ENCODE measurements at regions not wholly inside any gene's neighbourhood (a gene's known extent, or its start where the extent isn't known, plus 50 kb on each side); places are given as distances from the start of the nearest gene placed in this dataset.

DNA sequence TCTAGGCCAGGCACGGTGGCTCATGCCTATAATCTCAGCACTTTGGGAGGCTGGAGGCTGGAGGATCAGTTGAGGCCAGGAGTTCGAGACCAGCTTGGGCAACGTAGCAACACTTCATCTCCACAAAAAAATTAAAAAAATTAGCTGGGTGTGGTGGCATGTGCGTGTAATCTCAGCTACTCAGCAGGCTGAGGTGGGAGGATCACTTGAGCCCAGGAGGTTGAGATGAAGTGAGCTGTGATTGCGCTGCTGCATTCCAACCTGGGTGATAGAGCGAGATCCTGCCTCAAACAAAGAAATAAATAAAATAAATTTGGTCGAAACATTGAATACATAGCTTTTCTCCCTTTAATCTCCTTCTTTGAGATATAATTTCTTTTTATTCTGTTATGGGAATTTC, 80.6 kb upstream of the ITGB1 start:
- Histone ChIP-seq H3K36me3 (ENCODE audit: control insufficient read depth, insufficient read depth, low read length) (no peaks in the 10 kb centered on the region), H3K4me3 (ENCODE audit: low read depth, low read length) (no peak overlapping the region), H3K27me3 (ENCODE audit: control insufficient read depth, insufficient read depth, low read length) (no peaks in the 10 kb centered on the region)
- DNase-seq (ENCODE audit: low read depth) (no peak), FAIRE-seq (no peak)
- TF ChIP-seq, protein P1, sequence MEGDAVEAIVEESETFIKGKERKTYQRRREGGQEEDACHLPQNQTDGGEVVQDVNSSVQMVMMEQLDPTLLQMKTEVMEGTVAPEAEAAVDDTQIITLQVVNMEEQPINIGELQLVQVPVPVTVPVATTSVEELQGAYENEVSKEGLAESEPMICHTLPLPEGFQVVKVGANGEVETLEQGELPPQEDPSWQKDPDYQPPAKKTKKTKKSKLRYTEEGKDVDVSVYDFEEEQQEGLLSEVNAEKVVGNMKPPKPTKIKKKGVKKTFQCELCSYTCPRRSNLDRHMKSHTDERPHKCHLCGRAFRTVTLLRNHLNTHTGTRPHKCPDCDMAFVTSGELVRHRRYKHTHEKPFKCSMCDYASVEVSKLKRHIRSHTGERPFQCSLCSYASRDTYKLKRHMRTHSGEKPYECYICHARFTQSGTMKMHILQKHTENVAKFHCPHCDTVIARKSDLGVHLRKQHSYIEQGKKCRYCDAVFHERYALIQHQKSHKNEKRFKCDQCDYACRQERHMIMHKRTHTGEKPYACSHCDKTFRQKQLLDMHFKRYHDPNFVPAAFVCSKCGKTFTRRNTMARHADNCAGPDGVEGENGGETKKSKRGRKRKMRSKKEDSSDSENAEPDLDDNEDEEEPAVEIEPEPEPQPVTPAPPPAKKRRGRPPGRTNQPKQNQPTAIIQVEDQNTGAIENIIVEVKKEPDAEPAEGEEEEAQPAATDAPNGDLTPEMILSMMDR (IDR thresholded peaks at IDR 0.05; ENCODE audit: insufficient read depth, low read length, severe bottlenecking), result no peak

DNA sequence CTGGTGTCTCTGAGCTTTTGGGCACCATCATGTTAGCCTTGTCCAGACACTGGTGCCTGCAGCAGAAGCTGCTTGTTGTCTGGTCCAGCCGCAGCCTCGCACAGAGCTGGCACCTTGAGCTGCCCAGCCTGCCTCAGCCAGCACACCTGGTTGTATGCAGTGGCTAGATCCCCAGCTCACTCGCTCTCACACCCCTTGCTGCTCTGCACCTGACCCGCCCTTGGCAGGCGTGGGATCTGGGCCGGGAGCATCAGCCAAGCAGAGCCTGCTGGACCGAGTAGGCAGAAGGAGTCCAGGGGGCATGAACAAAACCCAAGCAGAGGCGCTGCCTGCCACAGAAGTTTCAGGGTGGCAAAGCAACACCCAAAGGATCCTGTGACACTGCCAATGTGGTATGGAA, 79.7 kb upstream of the ITGB1 start:
- TF ChIP-seq, protein P1 (IDR thresholded peaks at IDR 0.05; ENCODE audit: insufficient read depth, low read length, severe bottlenecking), result no peak
- H3K4me3 ChIP-seq (ENCODE audit: low read depth, low read length), result no peak overlapping the region
- H3K27me3 ChIP-seq (ENCODE audit: control insufficient read depth, insufficient read depth, low read length), result no peaks in the 10 kb centered on the region
- no peaks in the 10 kb centered on the region for H3K36me3 ChIP-seq (ENCODE audit: control insufficient read depth, insufficient read depth, low read length)
- FAIRE-seq (no peak), DNase-seq (ENCODE audit: low read depth) (no peak)

DNA sequence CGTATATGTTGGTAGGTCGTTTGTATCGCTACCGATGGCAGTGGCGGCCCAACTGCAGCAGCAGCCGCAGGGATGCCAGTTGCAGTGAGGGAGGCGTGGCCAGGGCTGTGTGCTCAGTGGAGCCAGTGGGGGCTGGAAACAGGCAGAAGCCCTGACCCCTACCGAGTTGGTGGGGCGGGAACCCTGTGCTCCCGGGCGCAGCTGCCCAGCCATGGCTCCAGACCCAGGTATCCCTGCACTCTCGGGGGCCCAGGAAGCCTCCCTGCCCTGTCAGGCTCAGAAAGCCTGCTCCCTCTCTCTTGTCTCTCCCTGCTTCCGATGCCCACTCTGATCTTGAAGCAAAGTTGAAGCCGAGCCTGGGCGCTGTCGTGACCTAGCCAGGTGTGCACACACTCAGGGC, 78.6 kb upstream of the ITGB1 start:
- Histone ChIP-seq H3K4me3 (ENCODE audit: low read depth, low read length) (no peak overlapping the region), H3K27me3 (ENCODE audit: control insufficient read depth, insufficient read depth, low read length) (no peaks in the 10 kb centered on the region), H3K36me3 (ENCODE audit: control insufficient read depth, insufficient read depth, low read length) (no peaks in the 10 kb centered on the region)
- DNase-seq (ENCODE audit: low read depth), result no peak
- FAIRE-seq, result no peak
- TF ChIP-seq, protein P1 (IDR thresholded peaks at IDR 0.05; ENCODE audit: insufficient read depth, low read length, severe bottlenecking), result no peak

DNA sequence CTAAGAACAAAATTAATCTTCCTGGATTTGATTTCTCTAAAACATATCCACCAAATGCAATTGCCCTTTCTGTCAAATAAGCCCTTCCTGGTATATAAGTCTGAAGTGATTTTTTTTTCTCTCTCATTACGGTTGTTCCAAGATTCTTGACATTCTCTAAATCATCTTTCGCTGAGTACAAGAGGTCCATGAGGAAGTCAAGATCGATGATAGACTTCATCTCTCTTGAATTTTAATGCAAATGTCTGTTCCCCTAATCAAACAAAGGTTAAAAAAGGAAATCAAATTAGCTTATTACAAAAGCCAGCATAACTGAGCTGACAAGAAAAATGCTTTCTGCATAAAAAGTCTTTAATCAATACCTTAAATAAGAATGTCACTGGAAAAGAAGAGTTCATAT, 77.4 kb upstream of the ITGB1 start:
- TF ChIP-seq, protein P1 (IDR thresholded peaks at IDR 0.05; ENCODE audit: insufficient read depth, low read length, severe bottlenecking), result no peak
- no peak for FAIRE-seq
- no peak for DNase-seq (ENCODE audit: low read depth)
- no peaks in the 10 kb centered on the region for H3K36me3 ChIP-seq (ENCODE audit: control insufficient read depth, insufficient read depth, low read length)
- H3K4me3 ChIP-seq (ENCODE audit: low read depth, low read length), result no peak overlapping the region
- H3K27me3 ChIP-seq (ENCODE audit: control insufficient read depth, insufficient read depth, low read length), result no peaks in the 10 kb centered on the region

DNA sequence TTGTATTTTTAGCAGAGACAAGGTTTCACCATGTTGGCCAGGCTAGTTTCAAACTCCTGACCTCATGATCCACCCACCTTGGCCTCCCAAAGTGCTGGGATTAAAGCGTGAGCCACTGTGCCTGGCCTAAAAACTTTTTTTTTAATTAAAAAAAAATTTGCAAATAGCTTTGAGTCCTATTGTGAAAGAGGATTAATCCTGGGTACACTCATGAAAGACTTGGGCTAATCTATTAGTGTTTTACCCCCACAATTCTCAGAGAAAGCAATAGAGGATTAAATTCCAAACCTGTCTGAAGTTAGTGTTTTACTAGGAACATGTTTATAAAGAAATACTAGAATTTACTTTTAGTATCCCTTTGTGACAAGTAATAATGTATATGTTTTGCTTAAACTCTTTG, 76.9 kb upstream of the ITGB1 start:
- Histone ChIP-seq H3K36me3 (ENCODE audit: control insufficient read depth, insufficient read depth, low read length) (no peaks in the 10 kb centered on the region), H3K27me3 (ENCODE audit: control insufficient read depth, insufficient read depth, low read length) (no peaks in the 10 kb centered on the region), H3K4me3 (ENCODE audit: low read depth, low read length) (no peak overlapping the region)
- DNase-seq (ENCODE audit: low read depth) (no peak), FAIRE-seq (no peak)
- TF ChIP-seq, protein P1 (IDR thresholded peaks at IDR 0.05; ENCODE audit: insufficient read depth, low read length, severe bottlenecking), result no peak

DNA sequence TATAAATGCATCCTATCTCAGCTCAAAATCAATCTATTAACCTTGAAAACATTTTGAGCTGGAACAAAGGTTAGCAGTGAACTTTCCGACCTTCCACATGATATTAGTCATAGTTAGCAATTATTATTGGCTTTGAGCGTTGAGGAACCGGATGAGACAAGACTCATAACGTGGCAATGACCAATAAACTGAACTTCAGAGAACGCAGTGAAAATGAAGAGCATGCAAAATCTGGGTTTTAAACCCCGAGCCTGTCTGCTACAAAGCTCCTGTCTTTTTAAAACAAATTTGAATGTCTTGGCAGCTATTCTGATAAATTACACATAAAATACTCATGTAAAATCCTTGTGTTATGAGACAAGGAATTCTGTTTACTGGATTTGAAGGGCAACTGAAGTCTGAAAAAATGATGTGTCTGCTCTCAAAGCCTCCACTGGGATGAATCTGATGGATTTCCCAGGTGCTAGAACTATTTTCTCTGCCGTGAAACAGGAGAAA, 74.7 kb upstream of the ITGB1 start:
- Histone ChIP-seq H3K27me3 (ENCODE audit: control insufficient read depth, insufficient read depth, low read length) (no peaks in the 10 kb centered on the region), H3K4me3 (ENCODE audit: low read depth, low read length) (no peak overlapping the region), H3K36me3 (ENCODE audit: control insufficient read depth, insufficient read depth, low read length) (no peaks in the 10 kb centered on the region)
- FAIRE-seq (no peak), DNase-seq (ENCODE audit: low read depth) (peak; percentile 69)
- TF ChIP-seq, protein P1 (IDR thresholded peaks at IDR 0.05; ENCODE audit: insufficient read depth, low read length, severe bottlenecking), result no peak
